ENCODE measurements at regions not wholly inside any gene's neighbourhood (a gene's known extent, or its start where the extent isn't known, plus 50 kb on each side); places are given as distances from the start of the nearest gene placed in this dataset.

DNA sequence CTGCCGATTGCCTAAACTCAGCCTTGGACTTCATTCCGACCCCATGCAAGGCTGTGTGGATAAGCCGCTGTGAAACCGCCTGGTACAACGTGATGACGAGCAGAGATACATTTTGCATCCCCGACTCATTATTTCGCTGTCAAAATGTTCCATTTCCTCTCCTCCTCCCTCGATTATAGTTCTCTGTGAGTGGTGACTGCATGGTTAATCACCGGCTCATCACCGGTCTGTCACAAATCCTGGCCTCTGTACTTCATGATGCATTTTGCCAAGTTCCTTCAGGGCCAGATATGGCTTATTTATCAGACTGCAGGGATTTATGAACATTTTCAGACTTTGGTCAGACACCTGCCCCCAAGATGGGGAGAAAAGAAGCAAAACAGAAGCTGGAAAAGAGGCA is 461.6 kb upstream of the DPP6 start (continued):
- TF ChIP-seq, protein P1, sequence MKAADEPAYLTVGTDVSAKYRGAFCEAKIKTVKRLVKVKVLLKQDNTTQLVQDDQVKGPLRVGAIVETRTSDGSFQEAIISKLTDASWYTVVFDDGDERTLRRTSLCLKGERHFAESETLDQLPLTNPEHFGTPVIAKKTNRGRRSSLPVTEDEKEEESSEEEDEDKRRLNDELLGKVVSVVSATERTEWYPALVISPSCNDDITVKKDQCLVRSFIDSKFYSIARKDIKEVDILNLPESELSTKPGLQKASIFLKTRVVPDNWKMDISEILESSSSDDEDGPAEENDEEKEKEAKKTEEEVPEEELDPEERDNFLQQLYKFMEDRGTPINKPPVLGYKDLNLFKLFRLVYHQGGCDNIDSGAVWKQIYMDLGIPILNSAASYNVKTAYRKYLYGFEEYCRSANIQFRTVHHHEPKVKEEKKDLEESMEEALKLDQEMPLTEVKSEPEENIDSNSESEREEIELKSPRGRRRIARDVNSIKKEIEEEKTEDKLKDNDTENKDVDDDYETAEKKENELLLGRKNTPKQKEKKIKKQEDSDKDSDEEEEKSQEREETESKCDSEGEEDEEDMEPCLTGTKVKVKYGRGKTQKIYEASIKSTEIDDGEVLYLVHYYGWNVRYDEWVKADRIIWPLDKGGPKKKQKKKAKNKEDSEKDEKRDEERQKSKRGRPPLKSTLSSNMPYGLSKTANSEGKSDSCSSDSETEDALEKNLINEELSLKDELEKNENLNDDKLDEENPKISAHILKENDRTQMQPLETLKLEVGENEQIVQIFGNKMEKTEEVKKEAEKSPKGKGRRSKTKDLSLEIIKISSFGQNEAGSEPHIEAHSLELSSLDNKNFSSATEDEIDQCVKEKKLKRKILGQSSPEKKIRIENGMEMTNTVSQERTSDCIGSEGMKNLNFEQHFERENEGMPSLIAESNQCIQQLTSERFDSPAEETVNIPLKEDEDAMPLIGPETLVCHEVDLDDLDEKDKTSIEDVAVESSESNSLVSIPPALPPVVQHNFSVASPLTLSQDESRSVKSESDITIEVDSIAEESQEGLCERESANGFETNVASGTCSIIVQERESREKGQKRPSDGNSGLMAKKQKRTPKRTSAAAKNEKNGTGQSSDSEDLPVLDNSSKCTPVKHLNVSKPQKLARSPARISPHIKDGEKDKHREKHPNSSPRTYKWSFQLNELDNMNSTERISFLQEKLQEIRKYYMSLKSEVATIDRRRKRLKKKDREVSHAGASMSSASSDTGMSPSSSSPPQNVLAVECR (CRISPR knock-in tag; IDR thresholded peaks at IDR 0.05; ENCODE audit: borderline replicate concordance) = no peak

DNA sequence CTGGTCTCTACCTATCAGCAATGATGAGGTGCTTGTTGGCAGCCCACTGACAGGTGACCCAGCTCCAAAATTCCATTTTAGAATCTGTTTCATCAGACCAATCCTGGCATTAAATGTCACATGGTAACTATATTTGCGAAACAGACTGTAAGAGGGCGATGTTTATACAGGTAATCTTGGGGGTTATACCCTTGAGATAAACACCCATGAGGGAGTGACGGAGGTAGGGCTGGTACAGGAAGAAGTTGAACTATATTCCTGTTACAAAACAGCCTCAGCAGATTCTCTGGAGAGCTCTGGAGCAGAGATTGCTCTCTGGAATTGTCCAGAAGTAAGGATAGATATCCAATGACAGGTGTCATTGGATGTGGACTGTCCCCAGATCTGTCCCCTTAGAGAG is 444.8 kb upstream of the DPP6 start:
- in situ Hi-C loops (cut with HindIII; ENCODE audit: extremely low pct_ligation_motif_present, low pct_unique_long_range_greater_than_20kb) (no loop called here), intact Hi-C loops (cut with micrococcal nuclease; ENCODE audit: unreplicated experiment) (no loop called here)
- H3K4me3 ChIP-seq (replicated peaks in 1 of 3; ENCODE audit: insufficient read depth in 1 of 3, low read depth in 2 of 3, low read length in 3 of 3) = no peak overlapping the region
- no peaks in the 10 kb centered on the region for H3K4me1 ChIP-seq (ENCODE audit: insufficient read depth, low read length)
- H2AFZ ChIP-seq (ENCODE audit: low read length) = no peak overlapping the region
- DNase-seq (ENCODE audit: low spot score) = no peak
- no peaks in the 10 kb centered on the region for H3K79me2 ChIP-seq (ENCODE audit: insufficient read depth, low read length)
- 6% methylated on average over 3 of the region's 3 CpGs for WGBS (ENCODE audit: low lambda C conversion rate)
- BruUV-seq (replicated peaks) = no TSS peak
- no peak overlapping the region for H3K9ac ChIP-seq (ENCODE audit: insufficient read depth, low read depth, low read length)
- no peak for ATAC-seq
- CTCF ChIA-PET (ENCODE audit: low intra/inter-chr PET ratio, low total read pairs) = no interaction called here
- H3K36me3 ChIP-seq (replicated peaks in 1 of 2; ENCODE audit: control insufficient read depth in 1 of 2, insufficient read depth in 2 of 2, low read length in 2 of 2) = no peaks in the 10 kb centered on the region
- H4K20me1 ChIP-seq (ENCODE audit: insufficient read depth, low read length) = no peaks in the 10 kb centered on the region
- H3K9me3 ChIP-seq (ENCODE audit: low read length) = peaks cover 66% of the 10 kb centered on the region
- no peaks in the 10 kb centered on the region for H3K27me3 ChIP-seq (ENCODE audit: control insufficient read depth in 1 of 2, insufficient read depth in 2 of 2, low read length in 2 of 2)
- no peak overlapping the region for H3K27ac ChIP-seq (ENCODE audit: extremely low read length, insufficient read depth, low read length)
- POLR2A ChIA-PET = no interaction called here
- H3K4me2 ChIP-seq (ENCODE audit: low read depth, low read length) = no peak overlapping the region
- FAIRE-seq = no peak
- TF ChIP-seq ZNF747 (CRISPR knock-in tag; IDR thresholded peaks at IDR 0.05; ENCODE audit: borderline replicate concordance) (no peak), GABPB1 (CRISPR knock-in tag; IDR thresholded peaks at IDR 0.05) (no peak), ZNF616 (CRISPR knock-in tag; IDR thresholded peaks at IDR 0.05; ENCODE audit: low read depth) (no peak), HNRNPUL1 (IDR thresholded peaks at IDR 0.05; ENCODE audit: low read depth, low read length) (no peak), ARID2 (CRISPR knock-in tag; IDR thresholded peaks at IDR 0.05; ENCODE audit: borderline replicate concordance) (no peak), SMAD3 (CRISPR knock-in tag; IDR thresholded peaks at IDR 0.05) (no peak), KLF13 (CRISPR knock-in tag; IDR thresholded peaks at IDR 0.05) (no peak), ZNF557 (CRISPR knock-in tag; IDR thresholded peaks at IDR 0.05) (no peak), ATF7-NPFF (CRISPR knock-in tag; IDR thresholded peaks at IDR 0.05; ENCODE audit: low read depth) (no peak), PITX1 (CRISPR knock-in tag; IDR thresholded peaks at IDR 0.05) (no peak), HNRNPK (IDR thresholded peaks at IDR 0.05; ENCODE audit: low read depth, low read length, poor library complexity, severe bottlenecking) (no peak), AGO2 (optimal IDR thresholded peaks at IDR 0.05; ENCODE audit: low read depth, low read length) (no peak), SAFB2 (CRISPR knock-in tag; IDR thresholded peaks at IDR 0.05; ENCODE audit: borderline replicate concordance, low read depth) (no peak), U2AF2 (IDR thresholded peaks at IDR 0.05; ENCODE audit: low read depth, low read length) (no peak), ATM (IDR thresholded peaks at IDR 0.05; ENCODE audit: borderline replicate concordance) (no peak), TCF12 (IDR thresholded peaks at IDR 0.05) (no peak), TCF12 (CRISPR knock-in tag; IDR thresholded peaks at IDR 0.05) (no peak)
- TF ChIP-seq, protein P2, sequence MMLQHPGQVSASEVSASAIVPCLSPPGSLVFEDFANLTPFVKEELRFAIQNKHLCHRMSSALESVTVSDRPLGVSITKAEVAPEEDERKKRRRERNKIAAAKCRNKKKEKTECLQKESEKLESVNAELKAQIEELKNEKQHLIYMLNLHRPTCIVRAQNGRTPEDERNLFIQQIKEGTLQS (CRISPR knock-in tag; IDR thresholded peaks at IDR 0.05) = no peak
- TF ChIP-seq, protein P3, sequence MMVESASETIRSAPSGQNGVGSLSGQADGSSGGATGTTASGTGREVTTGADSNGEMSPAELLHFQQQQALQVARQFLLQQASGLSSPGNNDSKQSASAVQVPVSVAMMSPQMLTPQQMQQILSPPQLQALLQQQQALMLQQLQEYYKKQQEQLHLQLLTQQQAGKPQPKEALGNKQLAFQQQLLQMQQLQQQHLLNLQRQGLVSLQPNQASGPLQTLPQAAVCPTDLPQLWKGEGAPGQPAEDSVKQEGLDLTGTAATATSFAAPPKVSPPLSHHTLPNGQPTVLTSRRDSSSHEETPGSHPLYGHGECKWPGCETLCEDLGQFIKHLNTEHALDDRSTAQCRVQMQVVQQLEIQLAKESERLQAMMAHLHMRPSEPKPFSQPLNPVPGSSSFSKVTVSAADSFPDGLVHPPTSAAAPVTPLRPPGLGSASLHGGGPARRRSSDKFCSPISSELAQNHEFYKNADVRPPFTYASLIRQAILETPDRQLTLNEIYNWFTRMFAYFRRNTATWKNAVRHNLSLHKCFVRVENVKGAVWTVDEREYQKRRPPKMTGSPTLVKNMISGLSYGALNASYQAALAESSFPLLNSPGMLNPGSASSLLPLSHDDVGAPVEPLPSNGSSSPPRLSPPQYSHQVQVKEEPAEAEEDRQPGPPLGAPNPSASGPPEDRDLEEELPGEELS (CRISPR knock-in tag; IDR thresholded peaks at IDR 0.05) = no peak
